Choroid plexus epithelial cell (primary cell): ENCODE measurements at regions not wholly inside any gene's neighbourhood (a gene's known extent, or its start where the extent isn't known, plus 50 kb on each side); places are given as distances from the start of the nearest gene placed in this dataset.

Experiments
- DNase-seq: peaks from one replicate; pipeline ENCODE4 v3.0.0-alpha.2; 2010; ENCODE audit warnings: low read depth
- H3K4me3 ChIP-seq: 2 replicates; pipeline ENCODE4 v1.5.1; 2011; ENCODE audit warnings: low read depth, mild to moderate bottlenecking, control low read depth, low read length, moderate library complexity
- CTCF ChIP-seq: conservative IDR thresholded peaks from 2 replicates; pipeline ENCODE4 v1.5.1; 2011; ENCODE audit warnings: low read depth, mild to moderate bottlenecking, control low read depth, inconsistent platforms, low read length, moderate library complexity

- DNase-seq = no peak
- no peak overlapping the region for H3K4me3 ChIP-seq
- TF ChIP-seq CTCF = no peak
These were observed 50.5 kb upstream of the HSPA12A start for GRCh38 chr10:116792817-116793216.

GRCh38 chr10:116796469-116796868 lies 52.8 kb upstream of the ENO4 start:
- DNase-seq = no peak

GRCh38 chr10:116796910-116797513 lies 52.3 kb upstream of the ENO4 start:
- DNase-seq = peak; percentile 79
- TF ChIP-seq CTCF = peak; percentile 99
- H3K4me3 ChIP-seq = no peak overlapping the region

More at GRCh38 chr10:116796469-116796868, 52.8 kb upstream of the ENO4 start:
- TF ChIP-seq CTCF = no peak
- no peak overlapping the region for H3K4me3 ChIP-seq

- TF ChIP-seq CTCF = no peak
- DNase-seq = no peak
These were observed 50.4 kb upstream of the ENO4 start for GRCh38 chr10:116798859-116799258.

More at GRCh38 chr10:116798859-116799258, 50.4 kb upstream of the ENO4 start:
- H3K4me3 ChIP-seq = no peak overlapping the region
